GM12891 (cell line): ENCODE measurements at regions not wholly inside any gene's neighbourhood (a gene's known extent, or its start where the extent isn't known, plus 50 kb on each side); places are given as distances from the start of the nearest gene placed in this dataset.

Experiments used
- POLR2A ChIP-seq: IDR thresholded peaks from 2 replicates; pipeline ENCODE4 v1.6.1; 2011; ENCODE audit warnings: low read depth, low read length, control low read depth
- POLR2AphosphoS5 ChIP-seq: IDR thresholded peaks from 2 replicates; pipeline ENCODE4 v1.6.1; 2011; ENCODE audit warnings: low read depth, low read length, control low read depth
- TAF1 ChIP-seq: IDR thresholded peaks from 2 replicates; pipeline ENCODE4 v1.6.1; 2011; ENCODE audit warnings: low read depth, low read length, control low read depth

GRCh38 chr9:23555851-23556250 is 270.2 kb downstream of the ELAVL2 start:
- no peak for TF ChIP-seq POLR2AphosphoS5
- TF ChIP-seq POLR2A, result no peak
- TF ChIP-seq TAF1, result no peak
